Testis (tissue), 2 donors: ENCODE measurements at regions not wholly inside any gene's neighbourhood (a gene's known extent, or its start where the extent isn't known, plus 50 kb on each side); places are given as distances from the start of the nearest gene placed in this dataset.

Experiments used
- CTCF ChIP-seq, 3 experiments: fragments of 450-650 bp in 2 of 3; fragments of 200-600 bp in 1 of 3; sonication (generic) in 1 of 3; IDR thresholded peaks; one replicate each; pipeline ENCODE4 v1.5.1; 2016 to 2019; ENCODE audit warnings: antibody characterized with exemption in 3 of 3, mild to moderate bottlenecking in 2 of 3, moderate library complexity in 1 of 3
- POLR2A ChIP-seq: fragments of 450-650 bp; IDR thresholded peaks from one replicate; pipeline ENCODE4 v1.6.1; 2017; ENCODE audit warnings: antibody characterized with exemption, mild to moderate bottlenecking, moderate library complexity

DNA sequence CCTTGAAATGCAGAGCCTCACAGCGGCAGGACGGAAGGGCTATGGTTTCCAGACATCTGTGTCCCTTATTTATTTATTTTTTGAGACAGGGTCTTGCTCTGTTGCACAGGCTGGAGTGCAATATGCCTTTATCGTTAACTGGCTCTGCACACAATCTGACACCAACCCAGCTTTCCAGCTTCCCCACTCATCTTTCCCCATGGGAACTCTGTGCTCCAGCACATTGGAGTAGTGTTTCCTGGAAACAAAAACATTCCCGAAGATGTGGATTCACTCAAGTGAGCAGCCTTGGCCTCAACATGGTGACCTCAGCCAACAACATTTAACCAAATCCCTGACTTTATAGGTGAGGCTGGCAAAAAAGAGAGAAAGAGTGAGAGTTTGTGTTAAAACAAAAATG lies 307.1 kb downstream of the TMEM114 start:
- TF ChIP-seq POLR2A (no peak), CTCF (IDR thresholded peaks at IDR 0.05) (no peak)
